IPS-20b (cell line): ENCODE measurements at regions not wholly inside any gene's neighbourhood (a gene's known extent, or its start where the extent isn't known, plus 50 kb on each side); places are given as distances from the start of the nearest gene placed in this dataset.

ENCODE experiments used
- H3K27ac ChIP-seq: one replicate; pipeline ENCODE4 v1.5.1; 2013; ENCODE audit warnings: low read length
- H3K27me3 ChIP-seq: 2 replicates; pipeline ENCODE4 v1.6.1; 2013; ENCODE audit warnings: mild to moderate bottlenecking, low read length, inconsistent platforms; ENCODE audit not compliant: insufficient read depth
- H3K36me3 ChIP-seq: 2 replicates; pipeline ENCODE4 v1.6.1; 2013; ENCODE audit warnings: low read depth, mild to moderate bottlenecking, inconsistent platforms, low read length, moderate library complexity; ENCODE audit not compliant: insufficient read depth
- H3K4me1 ChIP-seq: 2 replicates; pipeline ENCODE4 v1.6.1; 2013; ENCODE audit warnings: mild to moderate bottlenecking, control low read depth, inconsistent platforms, low read length, moderate library complexity; ENCODE audit not compliant: insufficient read depth
- H3K4me3 ChIP-seq: 2 replicates; pipeline ENCODE4 v1.5.1; 2013; ENCODE audit warnings: mild to moderate bottlenecking, low read length, inconsistent platforms
- H3K9ac ChIP-seq: 2 replicates; pipeline ENCODE4 v1.6.1; 2013; ENCODE audit warnings: low read depth, mild to moderate bottlenecking, inconsistent platforms, low read length, moderate library complexity
- H3K9me3 ChIP-seq: 2 replicates; pipeline ENCODE4 v1.6.1; 2013; ENCODE audit warnings: mild to moderate bottlenecking, low read depth, low read length, inconsistent platforms; ENCODE audit not compliant: insufficient read depth

- Histone ChIP-seq H3K4me1 (no peaks in the 10 kb centered on the region), H3K27me3 (no peaks in the 10 kb centered on the region), H3K9ac (no peak overlapping the region), H3K4me3 (no peak overlapping the region), H3K27ac (no peak overlapping the region), H3K9me3 (no peaks in the 10 kb centered on the region), H3K36me3 (no peaks in the 10 kb centered on the region)
Observed at GRCh38 chr14:26860111-26860510, 262.3 kb upstream of the NOVA1 start.

GRCh38 chr14:26863736-26864135 lies 265.9 kb upstream of the NOVA1 start:
- H3K36me3 ChIP-seq = no peaks in the 10 kb centered on the region
- H3K9me3 ChIP-seq = no peaks in the 10 kb centered on the region
- no peaks in the 10 kb centered on the region for H3K27me3 ChIP-seq
- no peak overlapping the region for H3K4me3 ChIP-seq
- H3K4me1 ChIP-seq = peaks cover 5% of the 10 kb centered on the region; the same call in 1 of the 2 replicates
- no peak overlapping the region for H3K27ac ChIP-seq
- H3K9ac ChIP-seq = no peak overlapping the region

- Histone ChIP-seq H3K36me3 (no peaks in the 10 kb centered on the region), H3K27me3 (no peaks in the 10 kb centered on the region), H3K9ac (no peak overlapping the region), H3K4me1 (peaks cover 19% of the 10 kb centered on the region; the same call in 1 of the 2 replicates), H3K9me3 (no peaks in the 10 kb centered on the region), H3K4me3 (no peak overlapping the region), H3K27ac (no peak overlapping the region)
Observed at GRCh38 chr14:26866721-26867120, 268.9 kb upstream of the NOVA1 start.

- Histone ChIP-seq H3K9ac (no peak overlapping the region), H3K4me1 (peaks cover 24% of the 10 kb centered on the region), H3K4me3 (no peak overlapping the region), H3K36me3 (no peaks in the 10 kb centered on the region), H3K9me3 (no peaks in the 10 kb centered on the region), H3K27ac (no peak overlapping the region), H3K27me3 (no peaks in the 10 kb centered on the region)
Observed at GRCh38 chr14:26867171-26867757, 269.4 kb upstream of the NOVA1 start.

GRCh38 chr14:26870096-26870495 lies 272.3 kb upstream of the NOVA1 start:
- Histone ChIP-seq H3K27ac (no peak overlapping the region), H3K4me3 (no peak overlapping the region), H3K36me3 (no peaks in the 10 kb centered on the region), H3K27me3 (no peaks in the 10 kb centered on the region), H3K9me3 (no peaks in the 10 kb centered on the region), H3K9ac (no peak overlapping the region), H3K4me1 (peaks cover 33% of the 10 kb centered on the region)

GRCh38 chr14:26870722-26871617 lies 273.1 kb upstream of the NOVA1 start:
- Histone ChIP-seq H3K36me3 (no peaks in the 10 kb centered on the region), H3K4me3 (no peak overlapping the region), H3K4me1 (peaks cover 33% of the 10 kb centered on the region), H3K27me3 (no peaks in the 10 kb centered on the region), H3K9me3 (no peaks in the 10 kb centered on the region), H3K27ac (no peak overlapping the region), H3K9ac (no peak overlapping the region)

- Histone ChIP-seq H3K27ac (no peak overlapping the region), H3K27me3 (no peaks in the 10 kb centered on the region), H3K9ac (no peak overlapping the region), H3K9me3 (no peaks in the 10 kb centered on the region), H3K4me1 (peaks cover 28% of the 10 kb centered on the region), H3K4me3 (no peak overlapping the region), H3K36me3 (no peaks in the 10 kb centered on the region)
Observed at GRCh38 chr14:26872515-26873361, 274.9 kb upstream of the NOVA1 start.

GRCh38 chr14:26873362-26873960 lies 275.6 kb upstream of the NOVA1 start:
- Histone ChIP-seq H3K9ac (no peak overlapping the region), H3K36me3 (no peaks in the 10 kb centered on the region), H3K27ac (no peak overlapping the region), H3K27me3 (no peaks in the 10 kb centered on the region), H3K4me1 (peaks cover 28% of the 10 kb centered on the region), H3K4me3 (no peak overlapping the region), H3K9me3 (no peaks in the 10 kb centered on the region)

- H3K36me3 ChIP-seq = no peaks in the 10 kb centered on the region
- H3K9ac ChIP-seq = no peak overlapping the region
- no peaks in the 10 kb centered on the region for H3K27me3 ChIP-seq
- H3K4me3 ChIP-seq = no peak overlapping the region
- H3K27ac ChIP-seq = no peak overlapping the region
- H3K9me3 ChIP-seq = peaks cover 11% of the 10 kb centered on the region
- no peaks in the 10 kb centered on the region for H3K4me1 ChIP-seq
Observed at GRCh38 chr14:26887847-26888246, 290.0 kb upstream of the NOVA1 start.

GRCh38 chr14:26888592-26888991 lies 290.8 kb upstream of the NOVA1 start:
- H3K4me3 ChIP-seq = no peak overlapping the region
- no peak overlapping the region for H3K9ac ChIP-seq
- H3K4me1 ChIP-seq = no peaks in the 10 kb centered on the region
- peaks cover 7% of the 10 kb centered on the region for H3K9me3 ChIP-seq
- H3K36me3 ChIP-seq = no peaks in the 10 kb centered on the region
- H3K27me3 ChIP-seq = no peaks in the 10 kb centered on the region
- H3K27ac ChIP-seq = no peak overlapping the region

- Histone ChIP-seq H3K4me1 (no peaks in the 10 kb centered on the region), H3K9me3 (peaks cover 11% of the 10 kb centered on the region; the same call in 1 of the 2 replicates), H3K9ac (no peak overlapping the region), H3K27ac (no peak overlapping the region), H3K27me3 (no peaks in the 10 kb centered on the region), H3K4me3 (no peak overlapping the region), H3K36me3 (no peaks in the 10 kb centered on the region)
Observed at GRCh38 chr14:26896447-26896846, 298.6 kb upstream of the NOVA1 start.
